Calu3 (cell line): ENCODE measurements at regions not wholly inside any gene's neighbourhood (a gene's known extent, or its start where the extent isn't known, plus 50 kb on each side); places are given as distances from the start of the nearest gene placed in this dataset.

Experiments
- BruUV-seq: library from RNA; stranded (reverse); fragments of 400-500 nt; replicated peaks from 2 replicates; lab custom pipeline; 2021; lab: Mats Ljungman, UMichigan
- CTCF ChIA-PET: fragments of 300-600 bp; sonication (Branson Sonifier 250); formaldehyde crosslinking; loops from one replicate; lab custom pipeline; 2022; ENCODE audit warnings: antibody characterized with exemption; lab: Charles Lee
- DNase-seq: peaks from one replicate; pipeline ENCODE4 v3.0.0; 2022
- H3K27ac Mint-ChIP-seq: one replicate; pipeline ENCODE4 v1.8.0; 2022; ENCODE audit warnings: mixed read lengths; ENCODE audit not compliant: unreplicated experiment
- H3K27me3 Mint-ChIP-seq: one replicate; pipeline ENCODE4 v1.8.0; 2022; ENCODE audit warnings: mixed read lengths; ENCODE audit not compliant: unreplicated experiment
- H3K36me3 Mint-ChIP-seq: one replicate; pipeline ENCODE4 v1.8.0; 2022; ENCODE audit warnings: mild to moderate bottlenecking, moderate library complexity, mixed read lengths; ENCODE audit not compliant: insufficient read depth, unreplicated experiment
- H3K4me1 Mint-ChIP-seq: one replicate; pipeline ENCODE4 v1.8.0; 2022; ENCODE audit warnings: mild to moderate bottlenecking, low read depth, mixed read lengths; ENCODE audit not compliant: unreplicated experiment
- H3K4me3 Mint-ChIP-seq: one replicate; pipeline ENCODE4 v1.8.0; 2022; ENCODE audit warnings: mild to moderate bottlenecking, low read depth, moderate library complexity, mixed read lengths; ENCODE audit not compliant: unreplicated experiment
- H3K9me3 Mint-ChIP-seq: one replicate; pipeline ENCODE4 v1.8.0; 2022; ENCODE audit warnings: low read depth, mixed read lengths; ENCODE audit not compliant: unreplicated experiment
- intact Hi-C: fragments of 100-400 bp; cut with micrococcal nuclease; formaldehyde crosslinking; loops from one replicate; pipeline ENCODE4 v1.10.0; 2022; ENCODE audit not compliant: unreplicated experiment
- TF ChIP-seq, protein P1 (sequence below): fragments of 200-600 bp; IDR thresholded peaks from one replicate; pipeline ENCODE4 v1.8.0; 2022; ENCODE audit warnings: antibody characterized with exemption; ENCODE audit not compliant: unreplicated experiment

DNA sequence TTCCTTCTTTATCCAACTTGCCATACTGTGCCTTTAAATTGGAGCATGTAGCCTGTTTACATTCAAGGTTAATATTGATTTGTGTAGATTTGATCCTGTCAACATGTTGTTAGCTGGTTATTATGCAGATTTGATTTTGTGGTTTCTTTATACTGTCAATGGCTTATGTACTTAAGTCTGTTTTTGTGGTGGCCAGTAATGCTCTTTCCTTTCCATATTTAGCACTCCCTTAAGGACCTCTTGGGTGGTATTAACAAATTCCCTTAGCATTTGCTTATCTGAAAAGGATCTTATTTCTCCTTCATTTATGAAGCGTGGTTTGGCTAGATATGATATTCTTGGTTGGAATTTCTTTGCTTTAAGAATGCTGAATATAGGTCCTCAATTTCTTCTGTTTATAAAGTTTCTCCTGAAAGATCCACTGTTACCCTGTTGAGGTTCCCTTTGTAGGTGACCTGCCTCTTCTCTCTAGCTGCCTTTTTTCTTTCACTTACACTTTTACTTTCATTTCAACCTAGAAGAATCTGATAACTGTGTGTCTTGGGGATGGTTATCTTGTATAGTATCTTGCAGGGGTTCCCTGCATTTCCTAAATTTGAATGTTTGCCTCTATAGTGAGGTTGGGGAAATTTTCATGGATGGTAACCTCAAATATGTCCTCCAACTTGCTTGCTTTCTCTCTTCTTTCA is 86.9 kb upstream of the NEGR1 start:
- Mint-ChIP-seq H3K4me3 (no peak overlapping the region), H3K9me3 (peaks cover 2% of the 10 kb centered on the region), H3K27me3 (no peaks in the 10 kb centered on the region), H3K27ac (no peak overlapping the region), H3K36me3 (no peaks in the 10 kb centered on the region), H3K4me1 (peaks cover 29% of the 10 kb centered on the region)
- no TSS peak for BruUV-seq
- CTCF ChIA-PET = no interaction called here
- TF ChIP-seq, protein P1, sequence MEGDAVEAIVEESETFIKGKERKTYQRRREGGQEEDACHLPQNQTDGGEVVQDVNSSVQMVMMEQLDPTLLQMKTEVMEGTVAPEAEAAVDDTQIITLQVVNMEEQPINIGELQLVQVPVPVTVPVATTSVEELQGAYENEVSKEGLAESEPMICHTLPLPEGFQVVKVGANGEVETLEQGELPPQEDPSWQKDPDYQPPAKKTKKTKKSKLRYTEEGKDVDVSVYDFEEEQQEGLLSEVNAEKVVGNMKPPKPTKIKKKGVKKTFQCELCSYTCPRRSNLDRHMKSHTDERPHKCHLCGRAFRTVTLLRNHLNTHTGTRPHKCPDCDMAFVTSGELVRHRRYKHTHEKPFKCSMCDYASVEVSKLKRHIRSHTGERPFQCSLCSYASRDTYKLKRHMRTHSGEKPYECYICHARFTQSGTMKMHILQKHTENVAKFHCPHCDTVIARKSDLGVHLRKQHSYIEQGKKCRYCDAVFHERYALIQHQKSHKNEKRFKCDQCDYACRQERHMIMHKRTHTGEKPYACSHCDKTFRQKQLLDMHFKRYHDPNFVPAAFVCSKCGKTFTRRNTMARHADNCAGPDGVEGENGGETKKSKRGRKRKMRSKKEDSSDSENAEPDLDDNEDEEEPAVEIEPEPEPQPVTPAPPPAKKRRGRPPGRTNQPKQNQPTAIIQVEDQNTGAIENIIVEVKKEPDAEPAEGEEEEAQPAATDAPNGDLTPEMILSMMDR = no peak
- intact Hi-C loops = loop anchor here (5.0 kb wide), 1 partner anchor 87 kb away; the partner anchor contains the start of gene NEGR1
- no peak for DNase-seq

DNA sequence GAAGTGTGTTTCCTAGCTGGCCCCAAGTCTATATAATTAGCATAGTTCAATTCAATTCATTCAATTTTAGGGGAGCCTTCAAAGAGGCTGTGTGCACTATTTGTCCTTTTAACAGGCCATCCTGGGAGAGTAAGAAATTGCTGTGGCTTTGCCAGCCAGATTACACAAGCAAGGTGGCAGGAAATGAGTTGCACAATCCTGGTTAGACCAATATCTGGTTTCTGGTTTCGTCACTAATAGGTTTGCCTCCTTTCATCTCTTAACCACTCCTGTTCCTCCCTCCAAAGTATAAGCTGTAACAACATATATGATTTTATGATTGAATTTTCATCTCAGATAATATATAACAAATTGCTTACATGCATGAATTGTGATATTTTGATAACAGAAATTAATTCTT is 84.1 kb upstream of the NEGR1 start:
- CTCF ChIA-PET = interaction anchor here (0.6 to 0.7 kb wide), 3 partner anchors 20 to 110 kb away, joined by 3 to 4 read pairs (median 3); no protein-coding TSS in a partner anchor
- H3K4me3 Mint-ChIP-seq = no peak overlapping the region
- peaks cover 2% of the 10 kb centered on the region for H3K9me3 Mint-ChIP-seq
- intact Hi-C loops = loop anchor here (5.0 kb wide), 1 partner anchor 84 kb away; the partner anchor contains the start of gene NEGR1
- no TSS peak for BruUV-seq
- no peaks in the 10 kb centered on the region for H3K27me3 Mint-ChIP-seq
- no peaks in the 10 kb centered on the region for H3K36me3 Mint-ChIP-seq
- peaks cover 22% of the 10 kb centered on the region for H3K4me1 Mint-ChIP-seq
- TF ChIP-seq, protein P1 = no peak
- H3K27ac Mint-ChIP-seq = no peak overlapping the region
- DNase-seq = peak; percentile 57

DNA sequence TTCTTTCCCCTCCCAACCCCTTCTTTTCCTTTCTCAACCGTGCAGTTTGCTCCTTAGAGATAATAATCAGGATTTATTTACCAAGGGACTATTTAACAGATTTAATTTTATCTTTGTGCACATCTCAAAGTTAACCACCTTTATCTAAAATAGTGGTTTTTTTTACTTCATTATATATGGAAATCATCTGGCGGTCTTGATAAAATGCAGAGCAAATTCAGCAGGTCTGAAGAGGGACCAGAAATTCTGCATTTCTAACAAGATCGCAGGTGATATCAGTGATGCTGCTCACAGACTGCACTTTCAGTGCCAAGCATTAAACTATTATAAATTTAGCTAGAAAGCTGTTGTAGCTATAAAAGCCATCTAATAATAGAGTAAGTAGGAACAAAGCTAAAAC is 83.4 kb upstream of the NEGR1 start:
- Mint-ChIP-seq H3K36me3 (no peaks in the 10 kb centered on the region), H3K27me3 (no peaks in the 10 kb centered on the region), H3K4me1 (peaks cover 19% of the 10 kb centered on the region), H3K4me3 (no peak overlapping the region), H3K9me3 (peaks cover 2% of the 10 kb centered on the region), H3K27ac (no peak overlapping the region)
- no TSS peak for BruUV-seq
- TF ChIP-seq, protein P1 = no peak
- intact Hi-C loops = loop anchor here (5.0 kb wide), 1 partner anchor 83 kb away; the partner anchor contains the start of gene NEGR1
- CTCF ChIA-PET = interaction anchor here (0.5 kb wide), 1 partner anchor 19 kb away, joined by 3 read pairs; no protein-coding TSS in a partner anchor
- no peak for DNase-seq

DNA sequence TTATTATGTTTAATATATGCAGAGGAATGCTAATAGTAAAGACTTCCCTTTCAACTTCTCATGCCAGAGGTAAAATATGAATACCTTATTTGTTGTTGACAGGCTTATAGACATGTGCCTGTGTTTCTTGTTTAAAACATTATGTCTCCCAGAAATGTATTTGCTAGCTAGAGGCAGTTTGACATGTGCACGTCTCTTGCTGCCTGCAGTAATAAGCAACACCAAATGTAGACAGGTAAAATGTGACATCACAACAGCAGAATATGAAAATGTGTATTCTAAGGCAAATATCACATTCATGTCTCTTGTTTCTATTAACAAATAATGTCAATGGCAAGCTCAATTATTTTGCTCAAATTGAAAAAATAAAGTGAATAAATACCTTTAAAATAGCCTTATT is 80.2 kb upstream of the NEGR1 start:
- Mint-ChIP-seq H3K36me3 (no peaks in the 10 kb centered on the region), H3K4me3 (no peak overlapping the region), H3K4me1 (no peaks in the 10 kb centered on the region), H3K9me3 (peaks cover 2% of the 10 kb centered on the region), H3K27me3 (no peaks in the 10 kb centered on the region), H3K27ac (no peak overlapping the region)
- DNase-seq = no peak
- intact Hi-C loops = no loop called here
- CTCF ChIA-PET = no interaction called here
- TF ChIP-seq, protein P1 = no peak
- BruUV-seq = no TSS peak
